ENCODE measurements at regions not wholly inside any gene's neighbourhood (a gene's known extent, or its start where the extent isn't known, plus 50 kb on each side); places are given as distances from the start of the nearest gene placed in this dataset.
"Not testable (repeated sequence)": the region's sequence is repeated elsewhere in the genome, so short reads cannot be mapped to it uniquely, and the experiment has no call there.

GRCh38 chr9:81826517-81826906 lies 101.7 kb upstream of the SPATA31D4 start:
- TF ChIP-seq CTCF (conservative IDR thresholded peaks at IDR 0.05; ENCODE audit: low read depth, low read length) = no peak
- no peak overlapping the region for H3K4me3 ChIP-seq (ENCODE audit: low read depth, low read length)
- DNase-seq (ENCODE audit: low read depth) = no peak

- TF ChIP-seq CTCF (conservative IDR thresholded peaks at IDR 0.05; ENCODE audit: low read depth, low read length) = no peak
- no peak overlapping the region for H3K4me3 ChIP-seq (ENCODE audit: low read depth, low read length)
- no peak for DNase-seq (ENCODE audit: low read depth)
Observed at GRCh38 chr9:81827616-81828296, 100.5 kb upstream of the SPATA31D4 start.

- H3K4me3 ChIP-seq (ENCODE audit: low read depth, low read length) = no peak overlapping the region
- DNase-seq (ENCODE audit: low read depth) = no peak
- TF ChIP-seq CTCF (conservative IDR thresholded peaks at IDR 0.05; ENCODE audit: low read depth, low read length) = no peak
Observed at GRCh38 chr9:81829195-81829882, 98.9 kb upstream of the SPATA31D4 start.

- DNase-seq (ENCODE audit: low read depth); H3K4me3 ChIP-seq (ENCODE audit: low read depth, low read length): not testable (repeated sequence)
Observed at GRCh38 chr9:81830431-81830830, 97.8 kb upstream of the SPATA31D4 start.

GRCh38 chr9:81832571-81833285 lies 95.5 kb upstream of the SPATA31D4 start:
- DNase-seq (ENCODE audit: low read depth) = no peak

GRCh38 chr9:81833563-81834345 lies 94.5 kb upstream of the SPATA31D4 start:
- DNase-seq (ENCODE audit: low read depth) = peak; percentile 60
- peak; percentile 29 for TF ChIP-seq CTCF (conservative IDR thresholded peaks at IDR 0.05; ENCODE audit: low read depth, low read length)
- H3K4me3 ChIP-seq (ENCODE audit: low read depth, low read length) = no peak overlapping the region

More at GRCh38 chr9:81832571-81833285, 95.5 kb upstream of the SPATA31D4 start:
- H3K4me3 ChIP-seq (ENCODE audit: low read depth, low read length) = no peak overlapping the region
- TF ChIP-seq CTCF (conservative IDR thresholded peaks at IDR 0.05; ENCODE audit: low read depth, low read length) = no peak

GRCh38 chr9:81841333-81841732 lies 86.9 kb upstream of the SPATA31D4 start:
- no peak for DNase-seq (ENCODE audit: low read depth)
- no peak overlapping the region for H3K4me3 ChIP-seq (ENCODE audit: low read depth, low read length)
- no peak for TF ChIP-seq CTCF (conservative IDR thresholded peaks at IDR 0.05; ENCODE audit: low read depth, low read length)
